ENCODE measurements at regions not wholly inside any gene's neighbourhood (a gene's known extent, or its start where the extent isn't known, plus 50 kb on each side); places are given as distances from the start of the nearest gene placed in this dataset.

DNA sequence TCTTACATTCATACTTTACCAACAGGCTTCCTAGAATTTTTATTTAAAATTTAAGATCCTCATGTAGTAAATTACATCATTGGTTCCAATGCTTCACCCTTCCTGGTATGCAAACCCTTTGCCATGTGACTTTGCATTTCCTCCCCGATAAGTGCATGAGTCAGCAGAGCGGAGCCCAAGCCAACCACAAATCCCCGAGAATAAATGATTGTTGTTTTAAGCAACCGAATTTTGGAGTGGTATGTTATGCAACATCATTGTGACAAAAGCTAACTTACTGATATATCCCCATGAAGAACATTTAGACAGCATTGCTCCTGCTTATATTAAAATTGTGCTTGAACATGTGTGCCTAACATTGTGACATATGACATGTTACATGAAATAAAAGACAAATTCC is 199.4 kb upstream of the DDX53 start (continued):
- TF ChIP-seq, protein P1, sequence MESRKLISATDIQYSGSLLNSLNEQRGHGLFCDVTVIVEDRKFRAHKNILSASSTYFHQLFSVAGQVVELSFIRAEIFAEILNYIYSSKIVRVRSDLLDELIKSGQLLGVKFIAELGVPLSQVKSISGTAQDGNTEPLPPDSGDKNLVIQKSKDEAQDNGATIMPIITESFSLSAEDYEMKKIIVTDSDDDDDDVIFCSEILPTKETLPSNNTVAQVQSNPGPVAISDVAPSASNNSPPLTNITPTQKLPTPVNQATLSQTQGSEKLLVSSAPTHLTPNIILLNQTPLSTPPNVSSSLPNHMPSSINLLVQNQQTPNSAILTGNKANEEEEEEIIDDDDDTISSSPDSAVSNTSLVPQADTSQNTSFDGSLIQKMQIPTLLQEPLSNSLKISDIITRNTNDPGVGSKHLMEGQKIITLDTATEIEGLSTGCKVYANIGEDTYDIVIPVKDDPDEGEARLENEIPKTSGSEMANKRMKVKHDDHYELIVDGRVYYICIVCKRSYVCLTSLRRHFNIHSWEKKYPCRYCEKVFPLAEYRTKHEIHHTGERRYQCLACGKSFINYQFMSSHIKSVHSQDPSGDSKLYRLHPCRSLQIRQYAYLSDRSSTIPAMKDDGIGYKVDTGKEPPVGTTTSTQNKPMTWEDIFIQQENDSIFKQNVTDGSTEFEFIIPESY (IDR thresholded peaks at IDR 0.05) = no peak
- no peak for TF ChIP-seq CBX3 (IDR thresholded peaks at IDR 0.05; ENCODE audit: borderline replicate concordance, low read depth)
- TF ChIP-seq NBN (IDR thresholded peaks at IDR 0.05) = no peak
- TF ChIP-seq TCF3 (IDR thresholded peaks at IDR 0.05; ENCODE audit: borderline replicate concordance, insufficient read depth, low read depth, low read length) = no peak
- no peak for TF ChIP-seq NR2F1 (conservative IDR thresholded peaks at IDR 0.05)
- TF ChIP-seq, protein P2, sequence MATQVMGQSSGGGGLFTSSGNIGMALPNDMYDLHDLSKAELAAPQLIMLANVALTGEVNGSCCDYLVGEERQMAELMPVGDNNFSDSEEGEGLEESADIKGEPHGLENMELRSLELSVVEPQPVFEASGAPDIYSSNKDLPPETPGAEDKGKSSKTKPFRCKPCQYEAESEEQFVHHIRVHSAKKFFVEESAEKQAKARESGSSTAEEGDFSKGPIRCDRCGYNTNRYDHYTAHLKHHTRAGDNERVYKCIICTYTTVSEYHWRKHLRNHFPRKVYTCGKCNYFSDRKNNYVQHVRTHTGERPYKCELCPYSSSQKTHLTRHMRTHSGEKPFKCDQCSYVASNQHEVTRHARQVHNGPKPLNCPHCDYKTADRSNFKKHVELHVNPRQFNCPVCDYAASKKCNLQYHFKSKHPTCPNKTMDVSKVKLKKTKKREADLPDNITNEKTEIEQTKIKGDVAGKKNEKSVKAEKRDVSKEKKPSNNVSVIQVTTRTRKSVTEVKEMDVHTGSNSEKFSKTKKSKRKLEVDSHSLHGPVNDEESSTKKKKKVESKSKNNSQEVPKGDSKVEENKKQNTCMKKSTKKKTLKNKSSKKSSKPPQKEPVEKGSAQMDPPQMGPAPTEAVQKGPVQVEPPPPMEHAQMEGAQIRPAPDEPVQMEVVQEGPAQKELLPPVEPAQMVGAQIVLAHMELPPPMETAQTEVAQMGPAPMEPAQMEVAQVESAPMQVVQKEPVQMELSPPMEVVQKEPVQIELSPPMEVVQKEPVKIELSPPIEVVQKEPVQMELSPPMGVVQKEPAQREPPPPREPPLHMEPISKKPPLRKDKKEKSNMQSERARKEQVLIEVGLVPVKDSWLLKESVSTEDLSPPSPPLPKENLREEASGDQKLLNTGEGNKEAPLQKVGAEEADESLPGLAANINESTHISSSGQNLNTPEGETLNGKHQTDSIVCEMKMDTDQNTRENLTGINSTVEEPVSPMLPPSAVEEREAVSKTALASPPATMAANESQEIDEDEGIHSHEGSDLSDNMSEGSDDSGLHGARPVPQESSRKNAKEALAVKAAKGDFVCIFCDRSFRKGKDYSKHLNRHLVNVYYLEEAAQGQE (IDR thresholded peaks at IDR 0.05; ENCODE audit: low read depth, low read length) = no peak
- no peak for TF ChIP-seq CBX5 (IDR thresholded peaks at IDR 0.05; ENCODE audit: low read depth)
- no peak for TF ChIP-seq ZNF384 (IDR thresholded peaks at IDR 0.05; ENCODE audit: borderline replicate concordance, low read depth, low read length)
- TF ChIP-seq PAX5 (IDR thresholded peaks at IDR 0.05; ENCODE audit: borderline replicate concordance, low read depth, low read length) = no peak

DNA sequence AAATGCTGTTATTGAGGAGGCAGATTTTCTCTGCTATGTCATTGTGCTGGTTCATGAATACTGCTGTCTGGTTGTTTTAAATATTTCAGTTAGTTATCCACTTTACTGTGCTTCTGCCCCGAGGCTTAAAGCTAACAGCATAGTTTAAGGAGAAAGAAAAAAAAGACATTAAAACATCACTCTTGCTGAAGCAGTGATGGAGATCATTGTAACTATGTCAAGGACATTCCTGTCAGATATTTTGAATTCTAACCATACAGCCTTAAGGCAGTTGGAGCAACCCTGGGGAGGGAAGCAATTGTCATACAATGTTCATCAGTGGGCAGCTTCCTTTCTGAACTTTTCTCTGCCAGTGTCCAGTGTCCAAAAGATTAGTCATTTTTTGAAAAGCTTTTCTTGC is 199.0 kb upstream of the DDX53 start:
- H3K79me2 ChIP-seq (ENCODE audit: control insufficient read depth, insufficient read depth, low read length) = no peaks in the 10 kb centered on the region
- ATAC-seq (no peak), FAIRE-seq (no peak), DNase-seq (ENCODE audit: low read depth, low spot score) (no peak)
- no peak overlapping the region for H2AFZ ChIP-seq (ENCODE audit: control insufficient read depth, low read depth, low read length)
- H3K9ac ChIP-seq (ENCODE audit: control insufficient read depth, insufficient read depth, low read length) = no peak overlapping the region
- no peaks in the 10 kb centered on the region for H4K20me1 ChIP-seq (ENCODE audit: control insufficient read depth, insufficient read depth)
- in situ Hi-C loops (cut with MboI) = no loop called here
- no peak overlapping the region for H3K4me3 ChIP-seq
- SMC1A ChIA-PET (ENCODE audit: uncharacterized antibody, unreplicated experiment) = no interaction called here
- POLR2A ChIA-PET = no interaction called here
- WGBS (ENCODE audit: insufficient coverage, insufficient replicate concordance, low lambda C conversion rate, missing lambda C conversion rate) = 0% methylated on average over 1 of the region's 1 CpG
- BruUV-seq (replicated peaks) = no TSS peak
- no peaks in the 10 kb centered on the region for H3K27me3 ChIP-seq (replicated peaks in 1 of 2; ENCODE audit: control insufficient read depth in 2 of 2, insufficient read depth in 2 of 2, low read length in 1 of 2)
- TF ChIP-seq NR2C2 (IDR thresholded peaks at IDR 0.05; ENCODE audit: borderline replicate concordance, control insufficient read depth, insufficient read length, low read depth) = no peak
- TF ChIP-seq SPI1 (IDR thresholded peaks at IDR 0.05; ENCODE audit: borderline replicate concordance, insufficient read depth, low read depth, low read length) = no peak
- no peak overlapping the region for H3K27ac ChIP-seq (ENCODE audit: control insufficient read depth, insufficient read depth)
- no peaks in the 10 kb centered on the region for H3K4me1 ChIP-seq (ENCODE audit: control insufficient read depth, insufficient read depth, low read length)
- RAD21 ChIA-PET (ENCODE audit: unreplicated experiment) = no interaction called here
- H3K36me3 ChIP-seq (ENCODE audit: control insufficient read depth in 2 of 2, insufficient read depth in 2 of 2, low read length in 1 of 2) = no peaks in the 10 kb centered on the region
- CTCF ChIA-PET = no interaction called here
- intact Hi-C loops (cut with micrococcal nuclease; ENCODE audit: unreplicated experiment) = no loop called here
- H3K9me3 ChIP-seq (replicated peaks; ENCODE audit: control insufficient read depth, insufficient read depth, low read length) = no peaks in the 10 kb centered on the region
- H3K4me2 ChIP-seq (ENCODE audit: control insufficient read depth, insufficient read depth) = no peak overlapping the region
